ENCODE measurements at regions not wholly inside any gene's neighbourhood (a gene's known extent, or its start where the extent isn't known, plus 50 kb on each side); places are given as distances from the start of the nearest gene placed in this dataset.

DNA sequence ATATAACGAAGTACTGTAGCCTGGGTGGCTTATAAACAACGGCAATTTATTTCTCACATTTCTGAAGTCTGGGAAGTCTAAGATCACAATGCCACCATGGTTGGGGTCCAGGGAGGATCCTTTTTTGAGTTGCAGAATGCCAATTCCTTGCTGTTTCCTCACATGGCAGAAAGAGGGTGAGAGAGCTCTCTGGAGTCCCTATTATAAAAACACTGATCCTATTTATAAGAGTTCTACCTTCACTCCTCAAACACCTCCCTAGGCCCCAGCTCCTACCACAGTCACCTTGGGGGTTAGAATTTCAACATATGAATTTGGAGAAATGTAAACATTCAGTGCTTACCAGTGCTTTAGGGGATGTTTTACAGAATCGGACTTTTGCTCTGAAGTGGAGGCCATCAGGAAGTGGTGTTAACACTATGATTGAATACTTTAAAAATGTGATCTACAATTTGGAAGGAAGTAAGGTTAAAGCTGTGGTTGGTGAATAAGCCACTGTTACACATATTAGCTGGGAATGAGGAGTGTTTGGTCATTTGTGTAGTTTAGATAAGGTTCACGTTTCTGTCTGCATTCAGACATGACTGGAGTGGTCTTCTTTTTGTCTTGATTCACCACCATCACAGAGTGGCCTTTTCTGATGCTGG is 79.9 kb upstream of the SPTLC3 start:
- no peak overlapping the region for H2BK20ac ChIP-seq (ENCODE audit: low read length)
- no peak overlapping the region for H2BK12ac ChIP-seq (ENCODE audit: low read depth, low read length)
- H4K5ac ChIP-seq (ENCODE audit: insufficient read length, low read depth, low read length) = no peak overlapping the region
- POLR2A ChIA-PET (ENCODE audit: partially characterized antibody) = no interaction called here
- no peak overlapping the region for H2AFZ ChIP-seq (ENCODE audit: low read length)
- H2AK5ac ChIP-seq (ENCODE audit: low read depth, low read length) = no peak overlapping the region
- no peak for FAIRE-seq
- no peak for DNase-seq (ENCODE audit: low read depth in 1 of 2, low spot score in 2 of 2)
- WGBS, 2 experiments (ENCODE audit: extremely low coverage in 1 of 2, insufficient coverage in 1 of 2, insufficient read length in 1 of 2, insufficient replicate concordance in 2 of 2, low coverage in 1 of 2, low lambda C conversion rate in 2 of 2, missing lambda C conversion rate in 1 of 2) = 90% methylated on average over 4 of the region's 4 CpGs; no CpG with 5 or more reads in 1 of the 2 experiments
- no peak overlapping the region for H3K56ac ChIP-seq (replicated peaks; ENCODE audit: insufficient read length, low read depth, low read length)
- H2BK5ac ChIP-seq (ENCODE audit: low read depth, low read length) = no peak overlapping the region
- H4K91ac ChIP-seq (replicated peaks; ENCODE audit: insufficient read length, low read length) = no peak overlapping the region
- H3K9me3 ChIP-seq (ENCODE audit: insufficient read depth in 2 of 2, low read depth in 1 of 2, low read length in 1 of 2) = no peaks in the 10 kb centered on the region
- H3K27ac ChIP-seq (ENCODE audit: low read depth, low read length) = no peak overlapping the region
- no peak overlapping the region for H3K4ac ChIP-seq (replicated peaks; ENCODE audit: insufficient read length, low read depth, low read length)
- no peak overlapping the region for H4K8ac ChIP-seq (ENCODE audit: extremely low read depth, insufficient read depth, low read length)
- H3K23me2 ChIP-seq (ENCODE audit: low read depth, low read length) = no peaks in the 10 kb centered on the region
- H3K27me3 ChIP-seq (replicated peaks in 1 of 4; ENCODE audit: control insufficient read depth in 3 of 4, extremely low read depth in 1 of 4, insufficient read depth in 3 of 4, low read length in 3 of 4) = peaks cover 0 to 2% (median 0%) of the 10 kb centered on the region in 4 experiments; a peak in 2 of 7 replicates
- no peak overlapping the region for H2BK15ac ChIP-seq (ENCODE audit: low read length)
- H3K23ac ChIP-seq (ENCODE audit: insufficient read length) = no peak overlapping the region
- H3K18ac ChIP-seq (ENCODE audit: extremely low read depth, low read length) = no peak overlapping the region
- no peak overlapping the region for H3K4me3 ChIP-seq (ENCODE audit: extremely low read depth in 1 of 4, insufficient read depth in 2 of 4, low read depth in 3 of 4, low read length in 4 of 4)
- H3K79me2 ChIP-seq (ENCODE audit: control insufficient read depth in 1 of 2, insufficient read depth in 2 of 2, low read length in 2 of 2) = no peaks in the 10 kb centered on the region
- no peaks in the 10 kb centered on the region for H3K79me1 ChIP-seq (ENCODE audit: low read depth, low read length)
- no peaks in the 10 kb centered on the region for H3K36me3 ChIP-seq (ENCODE audit: control insufficient read depth in 2 of 4, insufficient read depth in 4 of 4, low read length in 3 of 4)
- H2BK120ac ChIP-seq (replicated peaks; ENCODE audit: low read depth, low read length) = no peak overlapping the region
- CTCF ChIA-PET (ENCODE audit: partially characterized antibody) = interaction anchor here (0.6 to 7.0 kb wide), 4 partner anchors 38 to 571 kb away, joined by 3 to 64 read pairs (median 8); no protein-coding TSS in a partner anchor
- H3K4me1 ChIP-seq (replicated peaks in 1 of 4; ENCODE audit: control insufficient read depth in 3 of 4, insufficient read depth in 4 of 4, low read length in 3 of 4) = peaks cover 2 to 8% (median 5%) of the 10 kb centered on the region in 4 experiments; a peak in 4 of 7 replicates
- no peak overlapping the region for H3K9ac ChIP-seq (replicated peaks in 1 of 4; ENCODE audit: extremely low read depth in 1 of 4, low read depth in 3 of 4, low read length in 3 of 4)
- H3K14ac ChIP-seq (ENCODE audit: insufficient read length) = no peak overlapping the region
- no peak overlapping the region for H3K4me2 ChIP-seq (ENCODE audit: insufficient read depth in 1 of 2, low read depth in 2 of 2, low read length in 2 of 2)
- H4K20me1 ChIP-seq (replicated peaks in 1 of 2; ENCODE audit: control insufficient read depth in 1 of 2, insufficient read depth in 2 of 2, low read length in 2 of 2) = no peaks in the 10 kb centered on the region
- TF ChIP-seq, protein P1, sequence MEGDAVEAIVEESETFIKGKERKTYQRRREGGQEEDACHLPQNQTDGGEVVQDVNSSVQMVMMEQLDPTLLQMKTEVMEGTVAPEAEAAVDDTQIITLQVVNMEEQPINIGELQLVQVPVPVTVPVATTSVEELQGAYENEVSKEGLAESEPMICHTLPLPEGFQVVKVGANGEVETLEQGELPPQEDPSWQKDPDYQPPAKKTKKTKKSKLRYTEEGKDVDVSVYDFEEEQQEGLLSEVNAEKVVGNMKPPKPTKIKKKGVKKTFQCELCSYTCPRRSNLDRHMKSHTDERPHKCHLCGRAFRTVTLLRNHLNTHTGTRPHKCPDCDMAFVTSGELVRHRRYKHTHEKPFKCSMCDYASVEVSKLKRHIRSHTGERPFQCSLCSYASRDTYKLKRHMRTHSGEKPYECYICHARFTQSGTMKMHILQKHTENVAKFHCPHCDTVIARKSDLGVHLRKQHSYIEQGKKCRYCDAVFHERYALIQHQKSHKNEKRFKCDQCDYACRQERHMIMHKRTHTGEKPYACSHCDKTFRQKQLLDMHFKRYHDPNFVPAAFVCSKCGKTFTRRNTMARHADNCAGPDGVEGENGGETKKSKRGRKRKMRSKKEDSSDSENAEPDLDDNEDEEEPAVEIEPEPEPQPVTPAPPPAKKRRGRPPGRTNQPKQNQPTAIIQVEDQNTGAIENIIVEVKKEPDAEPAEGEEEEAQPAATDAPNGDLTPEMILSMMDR (IDR thresholded peaks at IDR 0.05; ENCODE audit: control extremely low read depth in 1 of 3, insufficient read depth in 1 of 3, low read depth in 1 of 3, low read length in 3 of 3) = no peak
- TF ChIP-seq SP2 (IDR thresholded peaks at IDR 0.05; ENCODE audit: low read length) (no peak), EGR1 (IDR thresholded peaks at IDR 0.05; ENCODE audit: borderline replicate concordance, low read depth, low read length) (no peak)

All from H1 (cell line).